ENCODE measurements at regions not wholly inside any gene's neighbourhood (a gene's known extent, or its start where the extent isn't known, plus 50 kb on each side); places are given as distances from the start of the nearest gene placed in this dataset.

GRCh38 chr20:7520361-7520760 is 419.9 kb downstream of the HAO1 start:
- TF ChIP-seq CTCF (IDR thresholded peaks at IDR 0.05) = no peak
- TF ChIP-seq POLR2A (IDR thresholded peaks at IDR 0.05) = no peak
